ENCODE measurements at regions not wholly inside any gene's neighbourhood (a gene's known extent, or its start where the extent isn't known, plus 50 kb on each side); places are given as distances from the start of the nearest gene placed in this dataset.

DNA sequence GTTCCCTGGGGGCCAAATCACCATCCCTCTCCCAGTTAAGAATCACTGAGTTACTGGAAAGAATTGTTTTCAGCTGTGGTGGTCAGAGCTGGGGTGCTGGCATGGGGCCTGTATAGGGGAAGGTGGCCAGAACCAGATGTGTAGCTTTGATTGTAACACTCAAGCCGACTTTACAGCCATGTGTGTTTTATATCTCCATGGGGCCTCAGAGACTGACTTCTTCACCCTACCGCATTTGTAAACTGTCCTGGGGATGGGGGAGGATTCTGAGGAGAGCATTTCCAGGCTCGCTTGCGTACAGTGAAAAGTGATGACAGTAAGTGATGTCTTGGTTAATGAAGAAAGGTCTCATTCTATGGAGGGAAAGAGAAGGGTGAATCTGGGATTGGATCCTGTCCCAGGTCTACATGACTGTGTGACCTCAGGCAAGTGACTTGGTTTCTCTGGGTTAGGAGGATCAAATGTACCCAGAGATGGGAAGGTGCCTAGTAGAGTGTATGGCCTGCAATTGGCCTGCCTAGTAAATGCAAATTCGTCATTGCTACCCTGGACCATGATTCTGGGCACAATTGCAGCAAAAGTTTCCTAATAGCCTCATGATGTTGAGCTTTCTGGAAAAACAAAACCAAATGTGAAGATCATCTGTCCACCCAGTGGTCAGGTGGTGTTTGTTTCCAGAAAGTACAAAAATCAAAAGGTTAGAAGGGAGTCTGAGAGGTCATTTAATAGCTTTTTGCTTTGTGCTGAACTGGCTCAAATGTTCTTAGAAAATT is 49.7 kb upstream of the RCC2 start:
- CTCF ChIA-PET = interaction anchor here (0.8 kb wide), 1 partner anchor 118 kb away, joined by 3 read pairs; no protein-coding TSS in a partner anchor
- no peak overlapping the region for H3K27ac Mint-ChIP-seq
- no peak overlapping the region for H3K4me3 Mint-ChIP-seq
- peaks cover 2% of the 10 kb centered on the region for H3K27me3 Mint-ChIP-seq (ENCODE audit: low read depth)
- H3K9me3 Mint-ChIP-seq (ENCODE audit: insufficient read depth) = no peaks in the 10 kb centered on the region
- no peak for DNase-seq
- no peak for ATAC-seq
- no peaks in the 10 kb centered on the region for H3K36me3 Mint-ChIP-seq (ENCODE audit: low read depth)
- peaks cover 10% of the 10 kb centered on the region for H3K4me1 Mint-ChIP-seq (ENCODE audit: low read depth)
- POLR2A ChIA-PET = no interaction called here

Measured in activated CD8-positive, alpha-beta T cell treated with anti-CD3 and anti-CD28 coated beads, Interleukin-2, amount 10 ng/mL, durations not matched to agents 7 days and 5 days (primary cell).